ENCODE measurements at regions not wholly inside any gene's neighbourhood (a gene's known extent, or its start where the extent isn't known, plus 50 kb on each side); places are given as distances from the start of the nearest gene placed in this dataset.

DNA sequence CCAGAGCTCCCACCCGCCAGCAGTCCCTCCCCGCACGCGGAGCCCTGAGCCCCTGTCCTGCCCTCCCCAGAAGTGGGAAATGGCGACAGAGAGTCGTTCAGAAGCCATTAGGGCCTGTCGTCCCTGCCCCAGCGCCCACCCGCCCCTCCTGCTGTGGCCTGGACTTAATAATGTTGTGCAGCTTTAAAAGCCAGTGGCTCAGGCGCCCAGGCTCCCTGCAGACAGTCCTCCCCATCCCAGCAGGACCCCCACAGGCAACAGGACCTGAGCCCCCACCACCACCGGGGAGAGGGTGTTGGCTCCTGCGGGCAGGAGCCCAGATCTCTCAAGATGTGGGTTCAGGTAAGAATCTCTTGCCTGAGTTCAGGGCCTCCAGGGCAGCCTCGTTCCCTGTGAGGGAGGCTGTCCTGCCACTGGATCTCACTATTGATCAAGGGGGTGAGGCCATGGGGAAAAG, 125.3 kb upstream of the RUNX3 start:
- DNase-seq, result no peak

DNA sequence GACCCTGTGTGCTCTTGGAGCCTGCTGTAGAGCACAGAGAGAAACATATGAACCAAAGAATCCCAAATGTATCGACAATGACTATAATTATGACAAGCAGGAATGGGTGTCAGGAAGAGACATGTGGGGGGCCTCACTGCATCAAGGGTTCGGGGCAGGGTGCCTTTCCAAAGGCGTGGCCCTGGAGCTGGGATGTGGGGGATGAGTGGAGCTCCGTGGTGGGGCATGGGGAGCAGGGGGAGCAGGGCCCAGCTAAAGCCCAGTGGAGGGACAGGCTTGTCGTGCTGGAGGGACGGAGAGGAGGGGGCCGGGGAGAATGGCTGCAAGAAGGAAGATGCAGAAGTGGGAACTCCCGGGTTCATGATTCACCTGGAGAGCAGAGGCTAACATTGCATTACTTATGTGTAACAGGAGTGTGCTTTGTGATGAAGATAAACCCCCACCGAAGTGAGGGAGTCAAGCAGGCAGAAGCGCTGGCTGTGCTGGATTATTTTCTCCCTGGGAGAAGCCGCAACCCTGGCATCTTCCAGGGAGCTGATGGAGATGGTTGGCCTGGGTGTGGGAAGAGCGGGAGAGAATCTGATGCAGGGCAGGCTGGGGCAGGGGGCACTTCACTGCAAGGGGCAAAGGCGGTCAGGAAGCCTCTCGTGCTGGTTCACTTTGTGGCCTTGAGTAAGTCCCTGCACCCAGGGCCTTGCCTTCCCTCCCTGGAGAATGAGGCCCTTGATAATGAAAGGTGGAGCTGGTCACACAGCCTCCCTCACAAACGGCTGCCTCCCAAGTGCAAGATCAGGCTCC, 124.6 kb upstream of the RUNX3 start:
- DNase-seq, result no peak

DNA sequence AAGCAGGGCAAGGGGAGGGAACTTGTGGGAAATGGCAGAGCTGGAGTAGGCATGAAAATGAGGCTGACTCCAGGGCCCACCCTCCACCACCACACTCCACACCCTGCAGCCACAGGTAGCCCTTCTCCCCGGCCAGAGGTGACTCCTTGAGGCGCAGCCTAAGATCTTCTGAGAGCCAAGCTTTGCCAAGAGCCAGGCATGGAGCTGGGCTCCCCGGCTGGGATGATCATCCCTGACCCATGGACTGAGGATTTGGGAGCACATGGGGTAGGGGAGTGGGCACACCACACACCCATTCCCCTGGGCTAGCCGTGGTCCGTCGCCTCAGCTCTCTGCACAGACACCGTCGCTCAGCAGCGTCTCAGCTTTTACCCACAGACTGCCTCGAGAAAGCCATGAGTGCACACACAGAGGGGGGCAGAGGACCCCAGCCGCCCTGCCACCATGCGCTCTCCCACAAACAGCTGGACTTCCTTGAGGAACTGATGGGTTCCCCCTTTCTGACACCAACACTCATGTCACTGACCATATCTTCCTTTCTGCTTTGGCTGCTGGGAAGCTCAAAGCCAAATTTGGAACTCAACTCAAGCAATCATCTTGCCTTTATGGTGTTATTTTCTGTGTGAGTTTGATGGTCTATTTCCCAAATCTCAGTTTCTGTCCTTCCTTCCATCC, 123.6 kb upstream of the RUNX3 start:
- DNase-seq, result no peak

DNA sequence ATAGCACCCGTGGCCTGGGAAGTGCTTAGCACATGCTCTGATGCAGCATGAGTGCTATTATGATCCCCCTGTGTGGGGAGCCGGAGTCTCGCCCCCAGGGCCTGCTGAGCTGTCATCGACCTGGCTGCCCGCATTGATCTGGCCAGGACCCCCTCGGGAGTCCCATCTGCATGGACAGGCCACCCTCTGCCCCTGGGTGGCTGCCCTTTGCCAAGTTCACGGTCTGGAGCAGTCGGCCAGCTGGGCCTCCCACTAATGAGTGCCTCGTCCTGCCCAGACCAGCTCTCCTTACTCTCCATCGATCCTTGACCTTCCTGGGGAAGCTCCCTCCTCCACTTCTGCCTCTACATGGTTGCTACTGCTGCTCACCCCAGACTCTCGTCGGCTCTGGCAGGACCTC, 121.8 kb upstream of the RUNX3 start:
- no peak for DNase-seq

DNA sequence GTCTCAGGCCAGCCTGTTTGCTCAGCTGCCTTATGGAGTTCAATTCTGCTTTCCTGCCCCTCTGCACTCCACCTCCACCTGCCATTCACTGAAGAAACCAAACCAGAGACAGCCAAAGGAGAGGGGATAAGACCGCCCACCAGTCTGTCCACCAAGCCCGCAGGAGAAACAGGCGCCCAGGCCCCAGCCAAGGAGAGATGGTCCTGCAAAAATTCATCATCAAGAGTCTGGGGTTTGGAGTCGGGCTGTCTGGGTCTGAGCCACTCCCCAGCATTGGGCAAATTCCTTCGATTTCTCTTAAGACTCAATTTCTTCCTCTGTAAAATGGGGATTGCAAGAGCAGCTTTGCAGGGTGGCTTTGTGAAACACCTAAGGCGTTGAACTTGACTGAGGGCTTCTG, 121.4 kb upstream of the RUNX3 start:
- no peak for DNase-seq

DNA sequence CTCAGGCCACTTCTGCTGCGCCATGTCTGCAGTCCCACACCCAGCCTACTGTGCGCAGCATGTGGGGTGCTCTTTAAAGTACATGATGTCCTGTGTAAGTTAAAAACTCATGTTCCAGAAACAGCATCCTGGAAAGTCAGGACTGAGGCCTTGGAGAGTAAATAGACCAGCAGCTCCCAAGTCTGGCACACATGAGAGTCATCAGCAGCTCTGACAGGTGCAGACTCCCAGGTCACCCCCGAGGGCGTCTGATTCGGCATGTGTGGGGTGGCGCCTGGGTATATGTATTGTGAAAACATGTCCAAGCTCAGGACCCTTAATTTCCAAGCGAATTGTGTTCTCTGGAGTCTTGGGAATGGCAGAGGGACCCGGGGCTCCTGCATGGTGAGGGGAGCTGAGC, 120.1 kb upstream of the RUNX3 start:
- DNase-seq, result no peak

DNA sequence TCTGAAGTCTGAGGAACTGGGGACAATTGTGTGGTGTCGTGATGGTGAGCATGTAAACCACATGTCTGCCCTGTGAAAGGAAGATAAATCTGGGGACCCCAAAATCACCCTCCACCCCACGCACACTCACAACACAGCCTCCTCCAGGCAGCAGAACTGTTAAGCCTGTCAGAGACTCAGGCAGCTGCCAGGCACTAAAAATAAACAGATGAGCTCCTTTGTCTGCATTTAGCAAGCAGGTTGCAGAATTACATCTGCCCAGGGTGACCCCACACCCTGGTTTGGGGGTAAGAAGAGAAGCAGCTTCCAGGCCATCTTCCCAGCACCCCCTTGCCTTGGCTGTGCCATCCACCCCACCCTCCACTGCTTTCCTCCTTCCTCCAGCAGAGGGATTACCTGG, 119.1 kb upstream of the RUNX3 start:
- DNase-seq, result no peak

DNA sequence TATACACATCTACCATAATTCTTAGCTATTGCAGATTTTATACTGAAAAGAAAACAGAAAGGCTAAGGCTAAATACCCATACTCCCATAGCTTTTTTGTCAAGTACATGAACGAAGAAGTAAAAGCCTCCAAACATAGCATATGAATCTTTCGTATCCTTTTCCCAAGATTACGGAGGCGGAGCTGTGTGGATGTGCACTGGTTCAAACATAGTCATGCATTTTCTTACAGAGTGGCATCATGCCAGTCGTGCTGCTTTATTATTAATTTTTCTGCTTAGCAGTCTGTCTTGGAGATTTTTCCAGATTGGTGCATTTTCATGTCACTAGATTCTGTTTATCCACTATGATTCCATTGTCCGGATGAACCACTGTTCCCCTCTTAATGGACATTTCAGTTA, 118.7 kb upstream of the RUNX3 start:
- no peak for DNase-seq

DNA sequence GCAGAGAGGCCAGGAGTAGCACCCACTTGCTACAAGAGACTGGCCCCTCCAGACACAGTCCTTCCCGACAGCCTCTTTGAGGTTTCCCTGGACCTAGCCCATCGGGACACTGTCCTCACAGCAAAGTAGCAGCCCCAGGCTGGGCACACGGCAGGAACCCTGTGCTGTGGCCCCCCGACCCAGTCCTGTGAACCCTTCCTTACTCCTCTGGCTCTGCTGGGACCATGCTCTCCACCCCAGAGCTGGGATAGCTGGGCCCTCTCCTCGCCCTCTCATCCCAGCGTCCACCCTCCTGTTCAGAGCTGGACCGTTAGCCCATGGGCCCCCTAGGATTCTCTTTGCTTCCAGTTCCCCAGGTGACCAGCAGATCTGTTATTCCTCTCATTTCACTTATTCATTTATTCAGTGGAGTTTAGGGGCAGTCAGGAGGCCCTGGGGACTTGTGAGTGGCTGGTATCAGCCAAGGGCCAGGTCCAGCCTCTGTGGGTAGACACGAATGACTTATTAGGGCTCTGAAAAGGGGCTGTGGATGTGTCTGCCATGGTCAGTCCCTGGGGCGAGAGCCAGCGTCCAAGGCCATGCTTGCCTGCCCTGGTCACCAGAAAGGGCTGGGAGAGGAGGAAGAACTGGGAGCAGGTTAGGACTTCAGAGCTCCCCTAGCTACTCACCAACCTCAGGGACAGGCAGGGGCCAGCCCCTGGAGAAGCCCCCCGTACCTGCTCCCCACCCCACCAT, 117.6 kb upstream of the RUNX3 start:
- DNase-seq, result no peak

DNA sequence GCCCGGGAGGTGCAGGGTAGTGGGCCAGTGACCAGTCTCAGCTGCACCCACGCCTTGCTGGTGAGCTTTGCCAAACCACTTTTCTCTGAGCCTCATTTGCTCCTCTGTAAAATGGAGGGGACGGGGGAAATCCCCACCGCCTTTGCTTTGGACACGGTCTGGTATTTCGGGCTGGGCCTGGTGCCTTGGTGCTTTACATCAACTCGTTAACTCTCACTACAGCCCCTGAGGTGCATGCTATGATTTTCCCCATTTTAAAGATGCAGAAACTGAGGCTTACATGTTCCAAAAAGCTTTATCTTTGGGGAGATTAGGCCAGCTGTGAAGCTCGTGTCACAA, 116.1 kb upstream of the RUNX3 start:
- DNase-seq, result no peak

DNA sequence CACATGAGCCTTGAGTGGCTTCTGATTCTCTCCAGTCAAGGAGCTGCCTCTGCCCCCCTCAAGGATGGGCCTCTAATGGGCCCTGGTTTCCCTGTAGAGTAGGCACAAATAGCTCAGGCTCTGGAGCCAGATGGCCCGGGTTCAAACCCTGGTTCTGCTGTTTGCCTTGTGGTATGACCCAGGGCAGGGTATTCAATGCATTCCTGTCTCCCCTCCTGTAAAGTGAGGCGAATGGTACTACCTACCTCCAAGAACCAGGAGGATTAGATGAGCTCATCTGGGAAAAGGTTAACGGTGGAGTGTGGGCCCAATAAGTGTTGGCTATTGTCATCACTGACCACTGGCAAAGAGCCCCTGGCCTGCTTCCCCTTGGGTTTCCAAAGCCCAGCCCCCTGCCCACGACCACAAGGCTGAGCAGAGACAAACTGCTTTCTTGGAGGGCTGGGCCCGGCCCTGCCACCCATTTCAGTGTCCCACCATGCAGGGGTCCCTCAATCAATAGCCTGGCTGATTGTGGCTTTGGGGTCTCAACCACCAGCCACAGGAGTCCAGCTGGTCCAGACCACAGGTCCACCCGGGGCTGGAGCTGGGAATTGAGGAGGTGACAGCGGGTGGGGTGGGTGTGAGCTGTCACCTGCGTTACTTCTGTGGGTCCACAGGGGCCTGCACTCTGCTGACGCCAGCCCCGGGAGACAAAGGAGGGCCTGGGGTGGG, 115.6 kb upstream of the RUNX3 start:
- no peak for DNase-seq

DNA sequence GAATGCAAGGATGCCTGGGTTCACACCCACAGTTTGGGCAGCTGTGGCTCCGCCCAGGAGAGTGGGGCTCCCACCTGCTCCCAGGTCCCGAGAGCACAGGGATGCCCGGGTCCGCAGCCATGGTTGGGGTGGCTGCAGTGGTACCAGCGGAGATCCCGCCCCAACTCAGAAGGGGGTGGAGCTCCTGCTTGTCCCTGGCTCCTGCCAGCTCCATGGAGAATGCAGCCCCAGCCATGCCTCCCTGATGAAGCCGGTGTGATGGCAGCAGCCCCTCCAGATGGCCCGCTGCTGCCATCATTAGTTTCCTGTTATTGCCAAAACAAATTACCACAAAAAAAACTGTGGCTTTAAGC, 113.1 kb upstream of the RUNX3 start:
- DNase-seq, result no peak

DNA sequence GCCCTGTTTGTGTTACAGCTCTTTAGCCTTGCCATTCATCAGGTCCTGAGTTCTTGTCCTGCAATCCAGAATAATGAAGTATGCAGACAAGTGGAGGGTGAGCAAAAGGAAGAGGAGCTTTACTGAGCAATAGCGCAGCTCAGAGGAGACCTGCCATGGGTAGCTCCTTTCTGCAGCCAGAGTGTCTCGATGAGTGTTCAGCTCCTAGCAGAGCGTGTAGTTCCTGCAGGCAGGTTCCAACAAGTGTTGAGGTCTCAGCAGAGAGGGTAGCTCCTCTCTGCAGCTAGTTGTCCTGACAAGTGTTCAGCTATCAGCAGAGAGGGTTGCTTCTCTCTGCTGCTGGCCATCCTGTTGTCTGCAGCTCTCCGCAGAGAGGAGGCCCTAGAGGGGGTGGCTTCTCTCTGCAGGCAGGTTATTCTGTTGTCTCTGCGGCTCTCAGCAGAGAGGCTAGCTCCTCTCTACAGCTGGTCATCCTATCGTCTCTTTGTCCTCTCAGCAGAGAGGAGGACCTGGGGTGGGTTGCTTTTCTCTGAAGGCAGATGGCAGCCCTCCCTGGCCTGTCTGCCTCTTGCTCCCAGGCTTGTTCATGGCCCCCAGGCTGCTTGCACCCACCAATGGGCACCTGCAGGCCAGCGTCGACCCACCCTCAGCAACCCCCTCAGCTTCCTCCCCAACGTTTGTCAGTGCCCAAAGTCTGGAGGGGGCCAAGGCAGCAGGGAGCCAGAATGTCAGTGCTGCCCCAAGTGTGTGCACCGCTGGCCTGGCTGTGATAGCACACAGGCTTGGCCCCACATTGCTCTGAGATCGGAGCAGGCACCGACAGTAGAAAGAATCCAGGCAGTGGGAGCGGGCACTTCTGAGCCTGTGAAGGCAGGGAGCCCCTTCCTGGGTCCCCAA, 112.5 kb upstream of the RUNX3 start:
- DNase-seq, result no peak

DNA sequence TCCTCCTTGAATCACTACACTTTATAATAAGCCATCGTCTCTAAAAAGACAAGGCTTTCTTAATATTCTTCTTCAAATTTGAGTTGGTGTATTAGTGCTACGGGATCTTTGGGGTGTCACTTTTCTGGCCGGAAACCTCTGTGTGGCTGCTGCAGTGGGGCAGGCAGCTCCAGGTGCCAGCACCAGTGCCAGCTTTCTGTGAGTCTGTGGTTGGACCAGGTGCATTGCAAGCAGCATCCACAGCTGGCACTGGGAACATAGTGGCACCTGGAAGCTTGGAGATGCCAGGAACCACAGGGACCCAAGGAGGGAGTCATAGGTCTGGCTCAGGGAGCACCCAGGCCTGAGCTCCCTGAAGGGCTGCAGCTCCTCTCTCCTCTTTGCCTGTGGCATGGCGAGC, 111.8 kb upstream of the RUNX3 start:
- no peak for DNase-seq

DNA sequence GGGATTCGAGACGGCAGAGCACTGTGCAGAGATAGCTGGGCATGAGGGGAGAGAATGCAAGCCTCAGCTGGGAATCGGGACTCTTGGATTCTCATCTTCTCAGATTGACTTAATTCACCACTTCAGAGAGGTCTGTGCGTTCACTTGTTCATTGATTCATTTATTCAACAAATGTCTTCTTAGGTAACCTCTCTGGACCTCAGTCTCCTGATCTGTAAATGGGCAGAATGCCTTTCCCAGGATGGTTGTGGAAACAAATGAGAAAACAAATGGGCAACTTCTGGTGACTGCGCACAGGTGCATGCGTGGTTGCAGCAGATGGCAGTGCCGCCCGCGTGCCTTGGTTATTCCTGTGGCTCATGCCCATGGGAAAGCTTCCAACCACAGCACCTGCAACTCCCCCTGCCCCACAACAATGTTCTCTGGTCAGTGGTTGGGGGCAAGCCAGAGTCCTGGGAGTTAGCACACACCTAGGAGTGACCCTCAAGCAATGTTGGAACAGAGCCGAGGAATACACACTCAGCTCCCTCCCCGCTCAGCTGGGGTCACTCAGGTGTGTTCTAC, 110.1 kb upstream of the RUNX3 start:
- no peak for DNase-seq

DNA sequence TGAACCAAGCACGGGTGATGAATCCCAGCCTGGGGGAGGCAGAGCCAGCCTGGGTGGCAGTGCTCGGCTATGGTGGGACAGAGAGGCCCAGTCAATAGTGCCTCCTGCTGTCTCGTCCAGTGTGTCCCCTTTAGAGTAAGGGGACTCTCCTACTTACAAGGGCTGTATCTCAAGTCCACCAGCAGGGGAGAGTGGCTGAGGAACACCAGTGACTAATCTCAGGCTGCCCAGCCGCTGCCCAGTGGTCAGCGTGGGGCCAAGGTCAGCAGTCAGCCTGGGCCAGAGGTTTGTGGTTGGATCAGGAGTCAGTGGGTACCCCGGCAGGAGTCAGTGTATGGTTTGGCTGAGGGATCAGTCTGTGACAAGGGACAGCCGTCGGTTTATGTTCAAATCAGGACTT, 109.2 kb upstream of the RUNX3 start:
- no peak for DNase-seq

DNA sequence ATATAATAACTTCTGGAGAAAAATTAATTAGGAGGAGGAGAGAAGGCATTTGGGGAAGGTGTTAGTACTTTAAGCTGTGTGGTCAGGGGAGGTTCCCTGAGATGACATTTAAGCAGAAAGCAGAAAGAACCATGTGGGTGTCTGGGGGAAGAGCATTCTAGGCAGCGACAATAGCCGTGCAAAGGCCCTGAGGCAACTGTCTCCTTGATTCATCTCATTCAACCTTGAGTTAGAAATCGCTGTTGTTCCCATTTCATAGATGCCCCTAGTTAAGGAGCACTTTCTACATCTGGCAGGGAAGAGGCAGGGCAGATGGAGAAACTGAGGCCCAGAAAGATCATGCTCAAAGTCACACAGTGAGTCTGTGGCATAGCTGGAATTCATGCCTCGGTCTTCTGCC, 108.6 kb upstream of the RUNX3 start:
- DNase-seq, result no peak

DNA sequence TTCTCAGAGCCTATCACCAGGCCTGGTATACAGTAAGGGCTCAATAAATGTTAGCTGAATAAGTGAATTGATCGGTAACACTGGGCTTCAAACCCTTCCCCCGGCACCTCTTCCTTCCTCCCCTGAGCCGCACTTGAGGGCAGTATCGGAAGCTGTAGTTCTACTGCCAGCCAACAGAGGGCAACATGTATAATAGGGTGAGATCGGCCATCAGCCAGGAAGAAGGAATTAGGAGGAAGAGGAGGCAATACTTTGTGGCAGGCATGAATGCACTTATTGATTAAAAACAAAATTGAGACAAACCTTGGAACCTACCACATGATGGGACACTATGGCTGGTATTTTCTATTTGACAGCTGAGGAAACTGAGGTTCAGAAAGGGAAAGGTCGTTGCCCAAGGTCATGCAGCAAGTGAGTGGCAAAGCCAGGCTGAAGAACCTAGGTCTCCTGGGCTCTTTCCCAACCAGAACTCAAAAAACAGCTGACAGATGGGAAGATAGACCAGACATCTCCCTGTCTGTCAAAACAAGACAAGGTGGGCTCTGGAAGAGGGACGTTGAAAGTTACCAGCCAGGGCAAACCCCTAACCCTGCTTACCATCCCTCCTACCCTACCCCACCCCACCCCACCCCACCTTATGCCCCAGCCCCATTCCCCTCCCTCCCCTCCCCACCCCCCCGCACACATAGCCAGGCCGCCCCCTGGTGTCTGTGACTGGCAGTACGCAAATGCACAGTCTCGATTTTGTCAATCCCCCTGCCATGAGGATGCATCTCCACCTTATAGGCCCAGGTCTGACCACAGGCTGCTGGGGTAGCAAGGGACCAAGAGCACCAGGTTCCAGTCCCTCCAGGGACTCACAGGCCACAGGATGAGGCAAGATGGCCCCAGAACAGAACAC, 107.3 kb upstream of the RUNX3 start:
- DNase-seq, result peak; percentile 85

DNA sequence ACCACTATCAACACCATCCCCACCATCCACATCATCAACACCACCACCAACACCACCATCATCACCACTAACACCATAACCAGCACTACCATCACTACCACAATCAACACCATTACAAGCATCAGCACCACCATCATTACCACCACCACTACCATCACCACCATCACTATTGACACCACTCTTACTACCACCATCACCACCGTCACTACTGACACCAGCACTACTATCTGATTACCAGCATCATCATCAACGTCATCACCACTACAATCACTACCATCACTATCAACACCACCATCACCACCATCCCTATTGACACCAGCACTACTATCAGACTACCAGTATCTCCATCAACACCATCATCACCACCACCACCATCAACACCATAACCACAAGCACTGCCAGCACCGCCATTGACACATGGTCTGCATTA, 106.1 kb upstream of the RUNX3 start:
- DNase-seq, result no peak

DNA sequence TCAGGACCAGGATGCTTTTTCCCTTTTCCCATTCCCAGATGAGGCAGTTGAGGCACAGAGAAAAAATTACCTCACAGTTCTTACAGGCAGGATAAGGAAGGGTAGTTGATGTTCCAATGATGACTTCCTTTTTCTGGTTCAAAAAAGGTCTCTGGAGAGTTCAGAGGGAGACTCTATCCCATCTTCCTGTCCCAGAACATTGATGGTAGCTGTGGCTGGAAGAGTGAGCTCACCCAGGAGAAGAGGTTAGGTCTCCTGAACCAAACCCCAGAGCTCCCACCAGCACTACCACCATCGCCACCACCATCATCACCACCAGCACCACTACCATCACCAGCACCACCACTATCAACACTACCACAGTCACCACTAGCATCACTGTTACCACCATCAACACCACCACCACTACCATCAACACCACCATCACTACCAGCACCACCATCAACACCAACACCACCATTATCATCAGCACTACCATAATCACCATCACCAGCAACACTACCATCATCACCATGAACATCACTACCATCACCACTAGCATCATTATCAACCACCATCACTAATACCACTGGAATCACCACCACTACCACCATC, 105.5 kb upstream of the RUNX3 start:
- DNase-seq, result no peak

Measured in hematopoietic multipotent progenitor cell treated with erythropoietin and hydrocortisone succinate and interleukin-3 and kit ligand, for 6 days (in vitro differentiated cells).